ENCODE measurements at regions not wholly inside any gene's neighbourhood (a gene's known extent, or its start where the extent isn't known, plus 50 kb on each side); places are given as distances from the start of the nearest gene placed in this dataset.
A peak's percentile ranks its signal among the peaks of the same experiment; 100 is the strongest.

GRCh38 chr17:77383613-77384608 lies 243.1 kb downstream of the SEC14L1 start (continued):
- TF ChIP-seq ZNF646 (CRISPR knock-in tag; IDR thresholded peaks at IDR 0.05), result no peak
- TF ChIP-seq ZNF331 (CRISPR knock-in tag; IDR thresholded peaks at IDR 0.05), result no peak
- no peak for TF ChIP-seq ZNF33B (CRISPR knock-in tag; IDR thresholded peaks at IDR 0.05)
- TF ChIP-seq CENPT (CRISPR knock-in tag; IDR thresholded peaks at IDR 0.05; ENCODE audit: low read depth), result no peak
- no peak for TF ChIP-seq NFE2L1 (CRISPR knock-in tag; IDR thresholded peaks at IDR 0.05; ENCODE audit: borderline replicate concordance)
- TF ChIP-seq NR1H2 (CRISPR knock-in tag; IDR thresholded peaks at IDR 0.05; ENCODE audit: borderline replicate concordance, low read depth), result no peak
- TF ChIP-seq KLF13 (CRISPR knock-in tag; IDR thresholded peaks at IDR 0.05), result no peak
- TF ChIP-seq AGO2 (optimal IDR thresholded peaks at IDR 0.05; ENCODE audit: low read depth, low read length), result no peak
- no peak for TF ChIP-seq MED8 (CRISPR knock-in tag; IDR thresholded peaks at IDR 0.05; ENCODE audit: insufficient replicate concordance)
- TF ChIP-seq ZNF446 (CRISPR knock-in tag; IDR thresholded peaks at IDR 0.05), result no peak
- 0 out of 2 replicates have a peak, but pooled peaks have one; percentile 29 for TF ChIP-seq BORCS8-MEF2B (CRISPR knock-in tag; IDR thresholded peaks at IDR 0.05)
- no peak for TF ChIP-seq GABPB1 (CRISPR knock-in tag; IDR thresholded peaks at IDR 0.05)
- TF ChIP-seq POLR2G (IDR thresholded peaks at IDR 0.05; ENCODE audit: low read depth, low read length), result no peak
- no peak for TF ChIP-seq ZNF232 (CRISPR knock-in tag; IDR thresholded peaks at IDR 0.05; ENCODE audit: borderline replicate concordance)
- TF ChIP-seq ZNF30 (CRISPR knock-in tag; IDR thresholded peaks at IDR 0.05), result no peak
- TF ChIP-seq ELF4 (CRISPR knock-in tag; IDR thresholded peaks at IDR 0.05; ENCODE audit: borderline replicate concordance), result no peak
- TF ChIP-seq HDAC1 (CRISPR knock-in tag; IDR thresholded peaks at IDR 0.05), result peak; percentile 33; the same call in 1 of the 2 replicates
- TF ChIP-seq FOSL1 (CRISPR knock-in tag; IDR thresholded peaks at IDR 0.05; ENCODE audit: borderline replicate concordance), result no peak
- TF ChIP-seq ZNF770 (CRISPR knock-in tag; IDR thresholded peaks at IDR 0.05), result peak; percentile 45; the same call in 1 of the 2 replicates
- no peak for TF ChIP-seq RFXANK (CRISPR knock-in tag; IDR thresholded peaks at IDR 0.05)
- no peak for TF ChIP-seq NR2F6 (IDR thresholded peaks at IDR 0.05)
- TF ChIP-seq NR2F6 (CRISPR knock-in tag; IDR thresholded peaks at IDR 0.05), result no peak
- no peak for TF ChIP-seq NAIF1 (CRISPR knock-in tag; IDR thresholded peaks at IDR 0.05; ENCODE audit: borderline replicate concordance)

Data from HepG2 (cell line).